ENCODE measurements at regions not wholly inside any gene's neighbourhood (a gene's known extent, or its start where the extent isn't known, plus 50 kb on each side); places are given as distances from the start of the nearest gene placed in this dataset.

DNA sequence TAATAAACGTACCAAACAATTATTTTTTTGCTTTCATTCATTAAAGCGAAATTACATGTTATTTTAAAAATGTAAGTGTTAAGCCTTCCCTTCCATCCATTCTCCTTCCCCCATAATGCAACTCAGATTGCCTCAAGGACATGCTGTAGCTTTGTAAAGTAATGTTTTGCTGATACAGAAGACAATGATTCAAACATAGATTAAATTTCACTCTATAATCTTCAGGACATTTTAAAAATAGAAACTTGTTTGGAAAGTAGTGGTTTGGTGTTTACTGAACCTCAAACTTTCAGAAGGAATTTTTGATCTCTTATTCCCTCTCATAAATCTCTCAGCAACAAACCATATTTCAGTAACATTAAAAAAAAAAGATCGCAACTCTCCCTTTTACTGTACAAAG lies 350.9 kb upstream of the HSF2 start:
- H3K27me3 ChIP-seq (replicated peaks; ENCODE audit: control insufficient read depth, insufficient read depth, low read length) = no peaks in the 10 kb centered on the region
- no peaks in the 10 kb centered on the region for H3K9me3 ChIP-seq (ENCODE audit: control insufficient read depth, low read length)
- no peaks in the 10 kb centered on the region for H3K36me3 ChIP-seq (ENCODE audit: control insufficient read depth, insufficient read depth, low read length, severe bottlenecking)
- peak; percentile 50 for DNase-seq (ENCODE audit: low read depth)
- H3K4me1 ChIP-seq (ENCODE audit: control insufficient read depth, insufficient read depth, low read length) = peaks cover 9% of the 10 kb centered on the region
- peak overlapping the region; percentile 80 for H3K4me3 ChIP-seq (ENCODE audit: low read length)
- H3K9ac ChIP-seq (ENCODE audit: low read length) = peak overlapping the region; percentile 64

GRCh38 chr6:122049341-122049740 lies 350.1 kb upstream of the HSF2 start:
- no peaks in the 10 kb centered on the region for H3K36me3 ChIP-seq (ENCODE audit: control insufficient read depth, insufficient read depth, low read length, severe bottlenecking)
- H3K9me3 ChIP-seq (ENCODE audit: control insufficient read depth, low read length) = no peaks in the 10 kb centered on the region
- peak overlapping the region; percentile 80 for H3K4me3 ChIP-seq (ENCODE audit: low read length)
- H3K4me1 ChIP-seq (ENCODE audit: control insufficient read depth, insufficient read depth, low read length) = peaks cover 4% of the 10 kb centered on the region
- peak; percentile 74 for DNase-seq (ENCODE audit: low read depth)
- H3K27me3 ChIP-seq (replicated peaks; ENCODE audit: control insufficient read depth, insufficient read depth, low read length) = no peaks in the 10 kb centered on the region
- peak overlapping the region; percentile 64 for H3K9ac ChIP-seq (ENCODE audit: low read length)

GRCh38 chr6:122050242-122050755 lies 349.2 kb upstream of the HSF2 start:
- no peaks in the 10 kb centered on the region for H3K9me3 ChIP-seq (ENCODE audit: control insufficient read depth, low read length)
- no peak overlapping the region for H3K4me3 ChIP-seq (ENCODE audit: low read length)
- no peaks in the 10 kb centered on the region for H3K27me3 ChIP-seq (replicated peaks; ENCODE audit: control insufficient read depth, insufficient read depth, low read length)
- no peaks in the 10 kb centered on the region for H3K36me3 ChIP-seq (ENCODE audit: control insufficient read depth, insufficient read depth, low read length, severe bottlenecking)
- H3K4me1 ChIP-seq (ENCODE audit: control insufficient read depth, insufficient read depth, low read length) = peaks cover 4% of the 10 kb centered on the region
- DNase-seq (ENCODE audit: low read depth) = no peak
- H3K9ac ChIP-seq (ENCODE audit: low read length) = no peak overlapping the region

- no peaks in the 10 kb centered on the region for H3K27me3 ChIP-seq (replicated peaks; ENCODE audit: control insufficient read depth, insufficient read depth, low read length)
- H3K36me3 ChIP-seq (ENCODE audit: control insufficient read depth, insufficient read depth, low read length, severe bottlenecking) = no peaks in the 10 kb centered on the region
- no peak overlapping the region for H3K9ac ChIP-seq (ENCODE audit: low read length)
- H3K4me1 ChIP-seq (ENCODE audit: control insufficient read depth, insufficient read depth, low read length) = peaks cover 4% of the 10 kb centered on the region
- H3K4me3 ChIP-seq (ENCODE audit: low read length) = no peak overlapping the region
- H3K9me3 ChIP-seq (ENCODE audit: control insufficient read depth, low read length) = no peaks in the 10 kb centered on the region
- no peak for DNase-seq (ENCODE audit: low read depth)
These were observed 347.0 kb upstream of the HSF2 start for GRCh38 chr6:122052346-122052900.

GRCh38 chr6:122059918-122060317 lies 339.5 kb upstream of the HSF2 start:
- DNase-seq (ENCODE audit: low read depth) = peak; percentile 30
- H3K9me3 ChIP-seq (ENCODE audit: control insufficient read depth, low read length) = no peaks in the 10 kb centered on the region
- peaks cover 6% of the 10 kb centered on the region for H3K4me1 ChIP-seq (ENCODE audit: control insufficient read depth, insufficient read depth, low read length)
- H3K27me3 ChIP-seq (replicated peaks; ENCODE audit: control insufficient read depth, insufficient read depth, low read length) = no peaks in the 10 kb centered on the region
- H3K9ac ChIP-seq (ENCODE audit: low read length) = no peak overlapping the region
- H3K36me3 ChIP-seq (ENCODE audit: control insufficient read depth, insufficient read depth, low read length, severe bottlenecking) = no peaks in the 10 kb centered on the region
- H3K4me3 ChIP-seq (ENCODE audit: low read length) = no peak overlapping the region

GRCh38 chr6:122061855-122062254 lies 337.6 kb upstream of the HSF2 start:
- no peak overlapping the region for H3K4me3 ChIP-seq (ENCODE audit: low read length)
- DNase-seq (ENCODE audit: low read depth) = no peak
- peaks cover 12% of the 10 kb centered on the region for H3K4me1 ChIP-seq (ENCODE audit: control insufficient read depth, insufficient read depth, low read length)
- H3K9me3 ChIP-seq (ENCODE audit: control insufficient read depth, low read length) = no peaks in the 10 kb centered on the region
- no peaks in the 10 kb centered on the region for H3K27me3 ChIP-seq (replicated peaks; ENCODE audit: control insufficient read depth, insufficient read depth, low read length)
- no peaks in the 10 kb centered on the region for H3K36me3 ChIP-seq (ENCODE audit: control insufficient read depth, insufficient read depth, low read length, severe bottlenecking)
- H3K9ac ChIP-seq (ENCODE audit: low read length) = no peak overlapping the region

DNA sequence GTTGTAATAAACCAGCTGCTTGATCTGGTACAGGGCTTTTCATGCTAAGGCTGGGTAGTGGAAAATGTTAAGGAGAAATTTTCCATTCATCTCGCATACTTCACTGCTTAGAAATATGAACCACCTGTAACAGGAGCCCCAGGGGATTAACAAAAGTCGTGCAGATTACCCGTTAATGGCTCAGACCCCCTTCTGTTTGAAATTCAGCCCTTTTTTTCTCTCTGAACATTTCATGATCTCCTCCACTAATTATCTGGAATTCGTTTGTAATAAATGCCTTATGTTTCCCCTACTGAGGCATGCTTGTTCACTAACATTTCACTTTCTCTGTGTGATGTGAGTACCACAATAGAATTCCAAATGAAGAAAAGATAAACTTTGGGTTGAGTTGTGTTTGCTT lies 336.4 kb upstream of the HSF2 start:
- Histone ChIP-seq H3K36me3 (ENCODE audit: control insufficient read depth, insufficient read depth, low read length, severe bottlenecking) (no peaks in the 10 kb centered on the region), H3K4me1 (ENCODE audit: control insufficient read depth, insufficient read depth, low read length) (peaks cover 14% of the 10 kb centered on the region), H3K27me3 (replicated peaks; ENCODE audit: control insufficient read depth, insufficient read depth, low read length) (no peaks in the 10 kb centered on the region), H3K4me3 (ENCODE audit: low read length) (no peak overlapping the region), H3K9ac (ENCODE audit: low read length) (no peak overlapping the region), H3K9me3 (ENCODE audit: control insufficient read depth, low read length) (no peaks in the 10 kb centered on the region)
- peak; percentile 61 for DNase-seq (ENCODE audit: low read depth)

DNA sequence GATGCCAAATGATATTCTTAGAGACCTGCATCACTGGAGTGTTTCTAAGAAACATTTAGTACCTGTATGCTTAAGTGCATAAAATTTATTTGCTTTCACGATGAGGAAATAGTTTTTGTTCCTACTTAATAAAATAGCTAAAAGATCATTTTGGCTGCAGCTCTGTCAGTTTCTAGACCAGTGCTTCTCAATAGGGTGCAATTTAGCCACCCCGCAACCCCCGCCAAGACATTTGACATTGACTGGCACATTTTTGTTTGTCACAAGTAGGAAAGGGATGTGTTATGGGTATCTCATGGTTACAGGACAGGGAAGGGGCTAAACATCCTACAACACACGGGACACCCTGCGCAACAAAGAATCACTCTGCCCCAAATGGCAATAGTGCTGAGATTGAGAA lies 335.7 kb upstream of the HSF2 start:
- H3K4me1 ChIP-seq (ENCODE audit: control insufficient read depth, insufficient read depth, low read length) = peaks cover 21% of the 10 kb centered on the region
- H3K9me3 ChIP-seq (ENCODE audit: control insufficient read depth, low read length) = no peaks in the 10 kb centered on the region
- H3K9ac ChIP-seq (ENCODE audit: low read length) = no peak overlapping the region
- no peak for DNase-seq (ENCODE audit: low read depth)
- no peaks in the 10 kb centered on the region for H3K27me3 ChIP-seq (replicated peaks; ENCODE audit: control insufficient read depth, insufficient read depth, low read length)
- no peaks in the 10 kb centered on the region for H3K36me3 ChIP-seq (ENCODE audit: control insufficient read depth, insufficient read depth, low read length, severe bottlenecking)
- H3K4me3 ChIP-seq (ENCODE audit: low read length) = no peak overlapping the region

DNA sequence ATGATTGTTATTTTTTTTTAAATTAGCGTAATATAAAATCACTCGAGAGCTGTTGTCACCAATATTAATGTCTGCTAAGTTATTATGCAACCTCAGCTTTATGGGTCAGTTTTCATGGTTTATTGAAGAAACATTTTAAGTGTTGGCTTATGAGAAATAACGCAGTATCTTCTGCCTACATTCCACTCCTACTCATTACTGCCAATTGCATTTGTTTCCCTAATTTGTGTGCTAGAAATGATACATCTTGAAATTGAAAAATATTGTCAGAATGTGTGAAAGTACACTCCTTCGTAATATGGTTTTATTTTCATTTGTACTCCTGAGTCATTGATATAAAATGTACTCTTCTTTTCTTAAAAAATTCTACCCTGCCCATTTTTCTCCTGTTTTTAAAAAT lies 333.3 kb upstream of the HSF2 start:
- DNase-seq (ENCODE audit: low read depth) = no peak
- peaks cover 15% of the 10 kb centered on the region for H3K4me1 ChIP-seq (ENCODE audit: control insufficient read depth, insufficient read depth, low read length)
- H3K9ac ChIP-seq (ENCODE audit: low read length) = no peak overlapping the region
- H3K27me3 ChIP-seq (replicated peaks; ENCODE audit: control insufficient read depth, insufficient read depth, low read length) = no peaks in the 10 kb centered on the region
- H3K36me3 ChIP-seq (ENCODE audit: control insufficient read depth, insufficient read depth, low read length, severe bottlenecking) = no peaks in the 10 kb centered on the region
- no peaks in the 10 kb centered on the region for H3K9me3 ChIP-seq (ENCODE audit: control insufficient read depth, low read length)
- peak overlapping the region; percentile 49 for H3K4me3 ChIP-seq (ENCODE audit: low read length)

GRCh38 chr6:122068291-122068769 lies 331.1 kb upstream of the HSF2 start:
- H3K36me3 ChIP-seq (ENCODE audit: control insufficient read depth, insufficient read depth, low read length, severe bottlenecking) = no peaks in the 10 kb centered on the region
- peaks cover 24% of the 10 kb centered on the region for H3K4me1 ChIP-seq (ENCODE audit: control insufficient read depth, insufficient read depth, low read length)

DNA sequence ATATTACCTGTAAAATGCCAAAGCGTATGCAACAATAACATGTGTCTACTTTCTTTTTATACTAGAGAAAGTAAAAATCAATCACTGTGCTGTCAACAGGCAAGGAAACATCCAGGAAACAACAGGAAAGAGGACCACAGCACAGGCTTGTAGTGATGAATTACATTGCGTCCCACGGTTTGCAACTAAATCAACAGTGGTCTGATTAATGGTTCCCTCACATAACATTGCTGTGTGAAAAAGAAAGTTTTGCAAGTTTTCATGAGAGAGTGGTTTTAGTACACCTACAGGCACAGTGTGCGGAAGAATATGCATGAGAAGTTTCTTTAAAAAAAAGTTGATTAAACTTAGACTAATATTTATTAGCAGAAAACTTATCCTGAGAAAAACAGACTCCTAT lies 329.5 kb upstream of the HSF2 start:
- DNase-seq (ENCODE audit: low read depth) = no peak
- H3K27me3 ChIP-seq (replicated peaks; ENCODE audit: control insufficient read depth, insufficient read depth, low read length) = no peaks in the 10 kb centered on the region
- H3K9me3 ChIP-seq (ENCODE audit: control insufficient read depth, low read length) = no peaks in the 10 kb centered on the region
- H3K36me3 ChIP-seq (ENCODE audit: control insufficient read depth, insufficient read depth, low read length, severe bottlenecking) = no peaks in the 10 kb centered on the region
- H3K9ac ChIP-seq (ENCODE audit: low read length) = no peak overlapping the region
- H3K4me1 ChIP-seq (ENCODE audit: control insufficient read depth, insufficient read depth, low read length) = peaks cover 24% of the 10 kb centered on the region
- H3K4me3 ChIP-seq (ENCODE audit: low read length) = no peak overlapping the region

More at GRCh38 chr6:122068291-122068769, 331.1 kb upstream of the HSF2 start:
- Histone ChIP-seq H3K9ac (ENCODE audit: low read length) (no peak overlapping the region), H3K27me3 (replicated peaks; ENCODE audit: control insufficient read depth, insufficient read depth, low read length) (no peaks in the 10 kb centered on the region), H3K9me3 (ENCODE audit: control insufficient read depth, low read length) (no peaks in the 10 kb centered on the region), H3K4me3 (ENCODE audit: low read length) (no peak overlapping the region)
- DNase-seq (ENCODE audit: low read depth) = peak; percentile 62
